WTC11 (cell line): ENCODE measurements at regions not wholly inside any gene's neighbourhood (a gene's known extent, or its start where the extent isn't known, plus 50 kb on each side); places are given as distances from the start of the nearest gene placed in this dataset.
"Not testable (repeated sequence)": the region's sequence is repeated elsewhere in the genome, so short reads cannot be mapped to it uniquely, and the experiment has no call there.

Source experiments
- ATAC-seq: fragments of 200-7000 bp; cut with Tn5 transposase; 2 replicates; pipeline ENCODE4 v1.10.0; 2021; ENCODE audit warnings: mild to moderate bottlenecking, moderate library complexity
- CTCF ChIA-PET: fragments of 300-600 bp; sonication (Branson Sonifier 250); formaldehyde crosslinking; loops from one replicate; lab custom pipeline; 2021; ENCODE audit warnings: antibody characterized with exemption; lab: Charles Lee
- POLR2A ChIA-PET: fragments of 350-600 bp; sonication (Branson Sonifier 250); formaldehyde crosslinking; loops from one replicate; lab custom pipeline; 2021; ENCODE audit warnings: antibody characterized with exemption; lab: Charles Lee
- DNase-seq: peaks from one replicate; pipeline ENCODE4 v3.0.0; 2021; ENCODE audit warnings: low spot score
- H3K27ac Mint-ChIP-seq: 2 replicates; pipeline ENCODE4 v1.8.0; 2021; ENCODE audit warnings: mixed read lengths
- H3K27me3 Mint-ChIP-seq: 2 replicates; pipeline ENCODE4 v1.8.0; 2021; ENCODE audit warnings: low read depth, mild to moderate bottlenecking, moderate library complexity, mixed read lengths
- H3K36me3 Mint-ChIP-seq: 2 replicates; pipeline ENCODE4 v1.8.0; 2021; ENCODE audit warnings: mixed read lengths
- H3K4me1 Mint-ChIP-seq: 2 replicates; pipeline ENCODE4 v1.8.0; 2022; ENCODE audit warnings: mixed read lengths
- H3K4me3 Mint-ChIP-seq: 2 replicates; pipeline ENCODE4 v1.8.0; 2021; ENCODE audit warnings: mild to moderate bottlenecking, moderate library complexity, mixed read lengths
- H3K9me3 Mint-ChIP-seq: 2 replicates; pipeline ENCODE4 v1.8.0; 2021; ENCODE audit warnings: mixed read lengths
- AR ChIP-seq: fragments of 250-450 bp; sonication (Bioruptor Pico); IDR thresholded peaks from 2 replicates; pipeline ENCODE4 v1.9.0; 2021; ENCODE audit warnings: mild to moderate bottlenecking
- CREB1 ChIP-seq: sonication (generic); formaldehyde crosslinking; IDR thresholded peaks from 2 replicates; pipeline ENCODE4 v1.8.0; 2023; ENCODE audit warnings: mild to moderate bottlenecking, missing genetic modification reagents
- ERG ChIP-seq: fragments of 250-450 bp; sonication (Bioruptor Pico); IDR thresholded peaks from 2 replicates; pipeline ENCODE4 v1.8.0; 2021; ENCODE audit warnings: mild to moderate bottlenecking
- FOXK1 ChIP-seq: sonication (generic); formaldehyde crosslinking; IDR thresholded peaks from 2 replicates; pipeline ENCODE4 v1.8.0; 2022; ENCODE audit warnings: mild to moderate bottlenecking, moderate library complexity, missing genetic modification reagents
- GABPB1 ChIP-seq: sonication (generic); formaldehyde crosslinking; IDR thresholded peaks from 2 replicates; pipeline ENCODE4 v1.8.1; 2023; ENCODE audit warnings: mild to moderate bottlenecking, missing genetic modification reagents
- GTF2I ChIP-seq: fragments of 250-450 bp; sonication (Bioruptor Pico); conservative IDR thresholded peaks from 2 replicates; pipeline ENCODE4 v1.4.0; 2021; ENCODE audit warnings: mild to moderate bottlenecking
- HMGA2 ChIP-seq: fragments of 250-450 bp; sonication (Bioruptor Pico); IDR thresholded peaks from 2 replicates; pipeline ENCODE4 v1.4.0; 2021; ENCODE audit warnings: mild to moderate bottlenecking, moderate library complexity
- IRF1 ChIP-seq: sonication (generic); formaldehyde crosslinking; IDR thresholded peaks from 2 replicates; pipeline ENCODE4 v1.8.0; 2023; ENCODE audit warnings: missing genetic modification reagents
- JAZF1 ChIP-seq: fragments of 250-450 bp; sonication (Bioruptor Pico); IDR thresholded peaks from 2 replicates; pipeline ENCODE4 v1.9.0; 2021; ENCODE audit warnings: moderate library complexity, mild to moderate bottlenecking, inconsistent platforms
- MAX ChIP-seq: sonication (generic); formaldehyde crosslinking; IDR thresholded peaks from 2 replicates; pipeline ENCODE4 v1.8.0; 2022; ENCODE audit warnings: mild to moderate bottlenecking, missing genetic modification reagents
- MLX ChIP-seq: sonication (generic); formaldehyde crosslinking; IDR thresholded peaks from 2 replicates; pipeline ENCODE4 v1.8.1; 2023; ENCODE audit warnings: mild to moderate bottlenecking, missing genetic modification reagents, moderate library complexity
- PRRX2 ChIP-seq: fragments of 250-450 bp; sonication (Bioruptor Pico); IDR thresholded peaks from 2 replicates; pipeline ENCODE4 v1.8.0; 2021; ENCODE audit warnings: mild to moderate bottlenecking
- RORB ChIP-seq: fragments of 250-450 bp; sonication (Bioruptor Pico); IDR thresholded peaks from 2 replicates; pipeline ENCODE4 v1.9.0; 2021; ENCODE audit warnings: mild to moderate bottlenecking
- TP53 ChIP-seq: sonication (generic); formaldehyde crosslinking; IDR thresholded peaks from 2 replicates; pipeline ENCODE4 v1.8.1; 2023; ENCODE audit warnings: mild to moderate bottlenecking, missing genetic modification reagents
- ZNF317 ChIP-seq: sonication (generic); formaldehyde crosslinking; IDR thresholded peaks from 2 replicates; pipeline ENCODE4 v1.8.1; 2023; ENCODE audit warnings: low read depth, mild to moderate bottlenecking, moderate library complexity, missing genetic modification reagents, borderline replicate concordance

DNA sequence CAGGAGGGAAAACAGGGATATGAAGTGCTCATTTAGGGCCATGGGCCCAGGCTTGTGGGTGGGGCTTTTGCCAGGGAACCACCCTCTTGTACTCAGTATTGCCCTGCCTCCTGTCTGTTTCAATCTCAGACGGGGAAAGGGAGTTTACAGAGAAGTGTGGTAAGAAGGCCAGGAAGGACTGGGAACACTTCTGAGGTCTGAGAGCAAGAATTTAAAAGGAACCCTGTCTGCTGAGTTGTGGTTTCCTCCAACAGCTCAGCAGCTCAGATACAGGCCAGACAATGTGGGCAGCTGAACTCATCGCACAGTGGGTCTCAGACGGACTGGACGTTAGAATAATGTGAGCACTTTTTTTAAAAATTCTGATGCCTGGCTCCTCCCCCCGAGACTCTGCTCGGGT lies 354.1 kb upstream of the ARID1B start (continued):
- TF ChIP-seq PRRX2, result no peak
- TF ChIP-seq ZNF317, result no peak
- no peak for TF ChIP-seq ERG (CRISPR knock-in tag)
- no peak for TF ChIP-seq CREB1 (CRISPR knock-in tag)
- no peak for TF ChIP-seq GABPB1 (CRISPR knock-in tag)
- no peak for TF ChIP-seq JAZF1 (CRISPR knock-in tag)
- no peak for TF ChIP-seq GTF2I (CRISPR knock-in tag)
- no peak for TF ChIP-seq RORB (CRISPR knock-in tag)
- no peak for TF ChIP-seq AR
- TF ChIP-seq IRF1 (CRISPR knock-in tag), result no peak
- TF ChIP-seq MLX (CRISPR knock-in tag), result no peak
- TF ChIP-seq, all 79 proteins: peak for 0

DNA sequence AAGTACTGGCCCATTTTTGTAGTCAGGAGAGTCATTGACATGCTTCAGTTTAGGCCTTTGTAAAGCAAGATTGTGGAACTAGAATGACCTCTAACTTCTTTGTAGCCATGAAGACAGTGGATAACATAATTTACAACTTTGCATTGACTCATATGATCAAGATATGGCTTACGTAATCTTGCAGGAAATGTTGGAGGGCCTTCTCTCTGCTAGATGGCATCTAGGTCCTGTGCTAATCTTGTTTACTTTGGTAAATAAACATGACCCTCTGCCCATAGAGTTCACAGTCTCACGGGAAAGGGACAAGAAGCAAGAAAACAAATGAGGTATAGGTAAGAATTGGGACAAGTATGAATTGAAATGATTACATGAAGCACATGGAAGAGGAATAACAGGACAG lies 355.2 kb upstream of the ARID1B start:
- peaks cover 20% of the 10 kb centered on the region for H3K36me3 Mint-ChIP-seq
- H3K27me3 Mint-ChIP-seq, result no peaks in the 10 kb centered on the region
- CTCF ChIA-PET, result no interaction called here
- DNase-seq (no peak), ATAC-seq (no peak)
- POLR2A ChIA-PET, result no interaction called here
- TF ChIP-seq ZNF317, result no peak
- 0 out of 2 replicates have a peak, but pooled peaks have one; percentile 19 for TF ChIP-seq GABPB1 (CRISPR knock-in tag)
- TF ChIP-seq FOXK1 (CRISPR knock-in tag), result no peak
- TF ChIP-seq JAZF1 (CRISPR knock-in tag), result no peak
- no peak for TF ChIP-seq HMGA2
- TF ChIP-seq IRF1 (CRISPR knock-in tag), result no peak
- TF ChIP-seq MAX (CRISPR knock-in tag), result no peak
- no peak for TF ChIP-seq TP53 (CRISPR knock-in tag)
- H3K27ac Mint-ChIP-seq, result no peak overlapping the region
- H3K9me3 Mint-ChIP-seq, result peaks cover 39% of the 10 kb centered on the region
- no peak overlapping the region for H3K4me3 Mint-ChIP-seq
- no peaks in the 10 kb centered on the region for H3K4me1 Mint-ChIP-seq

DNA sequence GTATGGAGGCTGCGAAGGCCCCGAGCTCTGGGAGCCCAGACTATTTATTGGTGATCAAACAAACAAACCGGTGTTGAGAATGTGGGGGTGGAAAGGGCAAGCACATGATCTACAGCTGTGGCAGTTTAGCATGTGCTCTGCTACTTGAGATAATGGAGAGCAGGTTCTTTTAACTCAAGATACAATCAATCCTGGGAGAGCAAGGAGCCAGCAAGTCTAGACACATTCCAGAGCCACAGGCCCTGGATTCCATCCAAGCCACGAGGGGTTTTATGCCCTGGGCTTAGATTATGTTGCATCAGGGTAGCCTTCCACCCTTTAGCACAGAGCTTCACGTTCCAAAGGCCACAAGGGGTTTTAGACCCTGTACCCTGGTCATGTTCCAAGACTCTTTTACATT lies 355.9 kb upstream of the ARID1B start:
- H3K4me3 Mint-ChIP-seq, ATAC-seq, H3K27me3 Mint-ChIP-seq, H3K27ac Mint-ChIP-seq, POLR2A ChIA-PET, CTCF ChIA-PET, DNase-seq, H3K4me1 Mint-ChIP-seq: not testable (repeated sequence)
- Mint-ChIP-seq H3K9me3 (peaks cover 35% of the 10 kb centered on the region), H3K36me3 (peaks cover 20% of the 10 kb centered on the region)
